Activated CD8-positive, alpha-beta memory T cell treated with anti-CD3 and anti-CD28 coated beads, Interleukin-2, amount 50 U/mL, for 48 hours (primary cell): ENCODE measurements at regions not wholly inside any gene's neighbourhood (a gene's known extent, or its start where the extent isn't known, plus 50 kb on each side); places are given as distances from the start of the nearest gene placed in this dataset.

ENCODE experiments used
- DNase-seq: peaks from one replicate; pipeline ENCODE4 v3.0.0-alpha.2; 2020

DNA sequence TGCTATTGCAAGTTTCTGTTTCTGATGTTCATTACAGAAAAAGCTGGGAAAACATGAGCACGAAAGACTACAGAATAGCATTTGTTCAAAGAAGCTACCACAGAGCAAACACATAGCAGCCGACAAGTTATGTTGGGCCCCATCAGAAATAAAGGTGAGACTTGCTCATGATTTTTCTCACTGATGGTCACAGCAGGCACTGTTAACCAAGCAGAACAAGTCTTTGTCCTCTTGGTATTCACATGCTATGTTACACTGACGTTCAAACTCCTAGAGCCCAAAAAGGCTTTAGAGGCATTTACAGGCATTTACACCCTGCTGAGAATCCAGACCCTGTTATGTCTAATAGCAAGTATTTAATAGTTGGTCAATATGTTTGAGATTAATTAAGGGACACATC, 235.0 kb upstream of the HNMT start:
- no peak for DNase-seq

DNA sequence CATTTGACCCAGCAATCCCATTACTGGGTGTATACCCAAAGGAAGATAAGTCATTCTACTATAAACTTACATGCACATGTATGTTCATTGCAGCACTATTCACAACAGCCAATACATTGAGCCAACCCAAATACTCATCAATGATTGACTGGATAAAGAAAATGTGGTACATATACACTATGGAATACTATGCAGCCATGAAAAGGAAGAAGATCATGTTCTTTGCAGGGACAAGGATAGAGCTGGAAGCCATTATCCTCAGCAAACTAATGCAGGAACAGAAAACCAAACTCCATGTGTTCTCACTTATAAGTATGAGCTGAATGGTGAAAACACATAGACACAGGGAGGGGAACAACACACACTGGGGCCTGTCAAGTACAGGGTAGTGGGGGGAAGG, 226.7 kb upstream of the HNMT start:
- no peak for DNase-seq

DNA sequence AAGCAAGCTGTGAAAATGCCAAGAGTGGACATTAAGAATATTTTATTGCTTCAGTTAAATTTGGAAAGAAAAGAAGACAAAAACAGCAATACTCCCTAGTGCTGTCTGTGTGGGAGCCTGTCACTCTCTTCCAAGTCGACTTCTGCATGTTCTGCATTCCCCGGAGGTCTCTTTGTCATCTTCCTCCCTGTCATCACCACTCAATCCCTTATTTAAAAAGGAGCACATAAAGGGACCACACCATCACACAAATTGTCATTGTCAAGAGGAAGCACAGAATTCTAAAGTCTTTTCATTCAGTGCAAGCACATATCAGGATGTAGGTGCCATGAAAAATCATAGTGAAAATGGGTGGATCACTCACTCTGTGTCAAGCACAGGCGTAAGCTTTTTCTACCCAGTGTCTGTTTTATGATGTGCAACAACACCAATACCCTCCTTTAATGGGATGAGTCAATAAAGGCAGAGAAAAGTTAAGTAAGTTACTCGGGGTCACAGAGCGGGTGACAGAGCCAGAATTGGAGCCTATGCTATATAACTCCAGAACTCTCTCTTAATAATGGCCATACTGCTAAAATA, 222.4 kb upstream of the HNMT start:
- no peak for DNase-seq

DNA sequence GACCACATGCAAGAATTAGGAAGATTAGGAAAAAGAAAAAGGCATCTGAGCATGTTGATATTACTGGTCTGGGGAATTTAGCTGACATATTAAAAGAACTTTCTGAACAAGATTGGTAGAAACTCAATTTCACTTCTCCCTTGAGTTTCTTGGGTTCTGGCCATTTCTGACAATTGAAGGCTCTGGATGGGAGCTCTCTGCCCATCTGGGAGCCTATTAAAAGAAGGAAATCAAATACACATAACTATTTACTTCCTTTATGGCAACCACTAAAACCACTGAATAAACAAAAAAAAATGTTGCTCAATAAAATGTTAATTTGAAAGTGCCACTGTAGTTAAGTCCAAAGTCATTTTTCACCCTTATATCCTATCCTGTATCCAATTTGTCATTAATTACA, 216.8 kb upstream of the HNMT start:
- DNase-seq, result no peak

DNA sequence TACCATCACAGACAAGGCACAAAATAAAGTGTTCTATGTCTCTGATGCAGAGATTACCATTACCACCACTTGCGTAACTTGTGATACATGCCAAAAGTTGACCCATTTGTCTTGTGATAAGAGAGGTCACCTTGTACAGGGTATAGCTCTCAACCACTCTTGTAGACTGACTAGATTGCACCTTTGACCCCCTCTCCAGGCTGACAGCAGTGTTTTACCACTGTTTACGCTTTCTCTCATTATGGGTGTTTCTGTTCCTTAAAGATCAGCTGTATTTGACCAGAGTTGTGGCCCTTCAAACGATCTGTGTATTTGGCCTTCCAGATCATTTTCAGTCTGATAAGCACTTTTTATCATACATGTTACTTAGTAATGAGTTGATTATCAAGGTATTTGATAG, 215.7 kb upstream of the HNMT start:
- DNase-seq, result no peak

DNA sequence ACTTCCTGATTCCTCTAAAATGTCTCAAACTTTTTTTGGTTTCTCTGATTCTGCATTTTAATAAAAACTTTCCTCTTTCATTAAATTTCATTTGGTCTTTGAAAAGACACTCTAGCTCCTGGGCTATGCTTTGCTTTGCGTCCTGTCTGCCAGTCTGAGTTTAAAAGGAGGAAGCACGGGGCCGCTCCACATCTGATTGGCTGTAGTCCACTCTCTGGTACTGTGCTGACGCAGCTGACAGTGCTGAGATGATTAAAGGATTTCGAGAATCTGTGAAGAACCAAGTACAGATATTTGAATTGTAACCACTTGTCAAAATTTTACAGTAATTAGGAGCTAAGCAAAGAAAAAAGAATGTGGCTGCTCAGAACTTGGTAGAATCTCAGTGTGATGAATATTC, 199.6 kb upstream of the HNMT start:
- no peak for DNase-seq

DNA sequence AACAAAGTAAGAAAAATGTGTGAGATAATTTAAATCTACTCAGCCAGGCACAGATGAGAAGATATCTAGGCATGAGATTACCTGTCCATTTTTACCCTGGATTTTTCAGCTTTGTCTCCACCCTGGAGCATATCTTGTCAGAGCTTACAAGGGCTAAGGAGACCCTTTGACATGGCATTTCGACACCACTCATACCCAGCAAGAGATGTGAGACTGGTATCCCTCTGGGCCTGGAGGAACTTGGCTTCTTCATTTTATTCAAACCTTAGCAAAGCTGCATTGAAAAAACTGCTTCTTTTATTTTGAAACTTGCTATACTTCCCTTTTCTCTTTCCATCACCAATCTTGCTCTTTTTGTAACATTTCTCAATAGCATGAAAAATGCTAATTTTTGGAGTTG, 194.9 kb upstream of the HNMT start:
- DNase-seq, result no peak

DNA sequence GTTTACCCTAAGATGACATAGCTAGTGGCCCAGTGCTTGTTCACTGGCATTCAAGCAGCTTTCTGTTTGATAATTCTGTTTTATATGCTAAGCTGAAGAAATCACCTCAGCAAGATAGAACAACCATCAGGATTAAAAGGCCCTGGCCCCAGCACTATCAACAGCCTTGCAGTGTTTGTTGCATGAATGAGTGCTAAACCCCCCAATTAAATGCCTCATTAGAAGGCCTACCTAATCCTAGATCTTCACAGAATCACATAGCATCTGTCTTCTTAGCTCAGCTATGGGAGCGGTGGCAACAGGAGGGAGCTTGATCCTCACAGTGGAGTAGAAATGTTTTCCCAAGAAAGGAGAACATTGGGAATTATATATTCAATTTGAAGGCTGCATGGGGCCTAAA, 194.1 kb upstream of the HNMT start:
- no peak for DNase-seq

DNA sequence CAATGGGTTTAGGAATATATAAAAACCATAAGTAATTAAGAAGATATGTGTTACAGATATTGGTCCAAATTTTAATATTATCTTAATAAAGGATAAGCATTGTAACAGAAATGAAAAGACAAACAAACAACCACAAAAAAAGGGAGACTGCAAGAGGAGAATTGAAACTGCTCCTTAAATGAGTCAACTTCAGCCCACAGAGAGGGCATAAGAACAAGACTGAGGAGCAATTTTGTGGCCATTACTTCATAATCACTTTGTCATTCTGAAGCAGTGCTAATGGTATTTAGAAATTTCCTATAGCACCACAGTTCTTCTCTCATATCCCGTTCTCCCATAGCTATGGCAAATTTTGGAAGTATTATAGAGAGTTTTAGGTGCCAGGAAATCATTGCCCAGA, 193.2 kb upstream of the HNMT start:
- no peak for DNase-seq

DNA sequence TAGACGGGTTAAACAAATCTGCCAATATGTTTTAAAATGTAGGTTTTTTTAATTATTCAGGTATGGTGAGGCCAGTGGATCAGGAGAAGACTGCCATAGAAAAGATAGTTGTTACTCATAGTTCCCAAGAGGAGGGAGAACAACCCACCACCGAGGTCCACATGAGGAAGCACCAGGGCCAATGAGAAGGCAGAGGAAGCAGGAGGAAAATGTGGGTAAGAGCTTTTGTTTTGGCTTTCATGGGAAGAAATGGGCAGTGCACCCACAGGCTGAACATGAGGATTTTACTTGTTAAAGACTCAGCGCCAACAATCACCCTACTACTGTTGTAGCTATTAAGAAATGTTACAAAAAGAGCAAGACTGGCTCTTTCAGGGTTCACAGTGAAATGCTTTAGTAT, 191.8 kb upstream of the HNMT start:
- no peak for DNase-seq

DNA sequence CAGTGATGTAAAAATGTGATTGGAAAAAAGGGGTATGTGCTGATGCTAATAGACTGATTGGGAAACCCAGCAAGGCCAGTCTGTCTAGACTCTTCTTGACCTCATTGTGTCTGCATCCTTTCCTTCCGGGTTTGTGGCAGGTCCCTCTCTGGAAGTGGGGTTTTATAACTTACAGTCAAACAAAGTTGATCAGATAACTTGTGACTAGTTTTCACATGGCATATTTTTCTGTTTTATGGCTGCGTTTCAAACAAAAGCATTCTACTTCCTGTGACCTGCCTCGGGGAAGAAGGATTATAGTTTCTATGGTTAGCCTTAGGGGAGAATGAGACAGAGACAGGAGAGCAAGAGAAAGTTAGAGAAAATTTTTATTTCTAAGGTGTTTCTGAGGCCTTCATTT, 188.7 kb upstream of the HNMT start:
- DNase-seq, result no peak

DNA sequence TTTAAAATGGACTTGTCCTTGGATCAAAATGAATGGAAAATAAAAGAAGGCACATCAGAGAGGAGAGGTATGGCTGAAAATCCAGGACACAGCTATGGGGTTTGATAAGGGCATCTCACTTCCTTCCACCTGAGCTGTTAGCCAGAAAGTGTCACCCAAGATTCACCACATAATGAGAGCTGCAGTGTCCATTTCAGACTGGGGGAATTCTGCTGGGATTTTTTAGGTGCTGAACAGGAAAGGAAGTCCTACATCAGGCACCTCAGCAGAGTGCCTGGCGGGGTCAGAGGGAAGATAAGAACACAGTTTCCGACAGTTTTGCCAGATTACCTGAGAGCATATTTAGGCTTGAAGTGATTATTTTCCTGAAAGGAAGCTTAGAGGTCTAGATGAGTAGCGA, 187.6 kb upstream of the HNMT start:
- no peak for DNase-seq

DNA sequence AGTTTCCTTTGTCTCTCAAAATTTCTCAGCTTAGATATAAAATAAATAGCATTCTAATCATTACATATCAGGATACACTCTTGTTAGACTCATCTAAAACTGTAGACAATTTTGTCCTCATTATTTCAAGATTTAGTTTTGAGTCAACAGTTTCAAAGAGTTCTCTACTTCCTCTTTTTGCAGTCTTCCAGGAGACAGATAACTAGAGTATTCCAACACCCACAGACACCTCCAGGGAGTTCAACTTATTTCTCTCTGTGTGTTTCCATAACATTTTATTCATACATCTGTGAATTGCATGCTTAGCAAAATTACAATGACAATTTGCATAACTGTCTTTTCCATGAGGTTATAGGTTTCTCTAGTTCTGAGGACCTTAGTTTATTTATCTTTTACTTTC, 166.6 kb upstream of the HNMT start:
- DNase-seq, result no peak

DNA sequence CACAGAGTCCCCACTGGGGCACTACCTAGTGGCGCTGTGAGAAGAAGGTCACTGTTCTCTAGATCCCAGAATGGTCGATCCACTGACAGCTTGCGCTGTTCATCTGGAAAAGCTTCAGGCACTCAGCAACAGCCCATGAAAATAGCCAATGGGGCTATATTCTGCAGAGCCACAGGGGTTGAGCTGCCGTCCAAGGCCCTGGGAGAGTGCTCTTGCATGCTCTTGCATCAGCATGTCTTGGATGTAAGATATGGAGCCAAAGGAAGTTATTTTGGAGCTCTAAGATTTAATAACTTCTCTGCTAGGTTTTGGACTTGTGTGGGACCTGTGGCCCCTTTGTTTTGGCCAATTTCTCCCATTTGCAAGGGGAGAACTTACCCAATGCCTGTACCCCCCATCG, 164.7 kb upstream of the HNMT start:
- no peak for DNase-seq

DNA sequence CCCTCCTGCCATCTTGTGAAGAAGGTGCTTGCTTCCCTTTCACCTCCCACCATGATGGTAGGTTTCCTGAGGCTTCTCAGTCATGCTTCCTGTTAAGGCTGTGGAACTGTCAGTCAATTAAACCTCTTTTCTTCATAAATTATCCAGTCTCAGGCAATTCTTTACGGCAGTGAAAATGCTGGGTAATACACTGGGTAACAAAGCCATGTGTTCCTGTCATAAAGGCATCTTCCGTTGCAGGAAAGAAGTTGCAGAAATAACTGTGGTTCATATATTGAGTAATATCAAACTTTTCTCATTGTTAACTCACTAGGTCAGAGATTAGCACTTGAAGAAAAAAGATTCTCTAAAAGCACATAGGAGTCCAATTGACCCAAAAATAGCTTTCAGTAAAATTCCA, 163.9 kb upstream of the HNMT start:
- DNase-seq, result no peak

DNA sequence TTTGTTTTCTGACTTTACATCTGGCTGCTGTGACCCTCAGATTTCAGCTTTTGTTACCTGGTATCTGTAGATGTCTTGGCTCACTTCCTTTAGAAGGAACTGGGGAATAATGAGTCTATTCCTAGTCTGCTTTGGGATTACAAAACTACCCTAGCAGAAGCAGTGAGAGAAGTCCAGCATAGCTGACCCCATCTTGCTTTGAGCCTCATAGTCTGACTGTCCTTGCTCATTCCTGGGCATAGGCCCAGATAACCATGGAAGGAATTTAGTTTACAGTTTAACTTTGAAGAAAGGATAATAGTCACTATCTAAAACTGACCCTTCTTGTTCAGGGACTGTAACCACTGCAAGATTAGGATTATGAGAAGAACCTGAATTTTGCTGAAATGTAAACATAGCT, 163.0 kb upstream of the HNMT start:
- DNase-seq, result no peak

DNA sequence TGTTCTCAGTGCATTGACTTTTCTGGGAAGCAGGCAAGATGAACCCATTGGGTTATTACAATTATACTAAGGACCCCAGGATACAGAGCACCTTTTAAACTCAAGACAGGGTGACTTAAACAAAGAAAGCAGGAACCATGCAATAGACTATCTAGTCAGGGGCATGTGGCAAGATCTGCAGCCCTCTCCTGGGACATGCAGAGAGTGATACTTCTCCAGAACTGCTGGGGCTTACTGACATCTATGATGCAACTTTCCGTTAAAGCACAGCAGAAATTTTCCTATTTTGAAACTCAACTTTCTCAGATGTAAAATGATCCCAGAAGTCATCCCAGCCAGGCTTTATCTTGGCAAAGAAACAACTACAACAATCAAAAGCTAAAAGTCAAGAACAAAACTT, 162.2 kb upstream of the HNMT start:
- no peak for DNase-seq

DNA sequence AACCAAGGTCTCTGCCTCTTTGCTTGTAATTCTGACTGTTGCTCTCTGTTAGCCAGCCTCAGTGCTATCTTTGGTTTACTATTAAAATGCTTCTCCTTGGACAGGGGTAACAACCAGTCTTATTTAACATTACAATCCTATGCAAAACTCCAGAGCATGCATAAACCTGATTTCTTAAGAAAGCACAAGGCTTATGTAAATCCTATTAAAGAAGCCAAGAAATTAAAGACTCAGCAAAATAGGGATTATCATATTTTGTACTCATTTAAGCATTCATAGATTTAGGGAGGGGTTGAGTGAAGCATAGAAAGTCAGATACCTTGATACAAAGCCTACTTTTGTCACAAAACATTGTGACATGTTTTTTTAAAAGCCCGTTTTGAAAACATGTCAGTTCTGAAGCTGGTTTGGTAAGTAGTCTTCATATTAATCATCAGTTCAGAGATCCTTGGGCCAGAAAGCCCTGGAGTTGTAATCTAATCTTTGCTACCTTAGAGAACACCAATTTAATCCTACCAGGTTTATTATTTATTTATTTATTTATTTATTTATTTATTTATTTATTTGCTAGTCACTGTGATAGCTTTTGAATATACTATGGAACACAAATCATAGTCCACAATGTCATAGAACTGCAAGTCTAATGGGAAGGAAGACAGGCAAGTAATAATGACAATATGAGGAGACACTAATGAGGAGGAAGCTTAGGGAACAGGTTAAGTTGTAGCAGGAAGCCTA, 158.0 kb upstream of the HNMT start:
- DNase-seq, result no peak

DNA sequence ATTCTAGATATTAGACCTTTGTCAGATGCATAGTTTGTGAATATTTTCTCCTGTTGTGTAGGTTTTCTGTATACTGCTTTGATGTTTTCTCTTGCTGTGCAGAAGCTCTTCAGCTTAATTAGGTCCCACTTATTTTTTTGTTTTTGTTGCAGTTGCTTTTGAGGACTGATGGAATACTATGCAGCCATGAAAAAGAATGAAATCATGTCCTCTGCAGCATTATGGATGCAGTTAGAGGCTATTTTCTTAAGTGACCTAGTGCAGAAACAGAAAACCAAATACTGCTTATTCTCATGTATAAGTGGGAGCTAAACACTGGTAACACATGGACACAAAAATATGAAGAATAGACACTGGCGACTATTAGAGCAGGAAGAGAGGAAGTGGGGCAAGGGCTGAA, 155.0 kb upstream of the HNMT start:
- no peak for DNase-seq

DNA sequence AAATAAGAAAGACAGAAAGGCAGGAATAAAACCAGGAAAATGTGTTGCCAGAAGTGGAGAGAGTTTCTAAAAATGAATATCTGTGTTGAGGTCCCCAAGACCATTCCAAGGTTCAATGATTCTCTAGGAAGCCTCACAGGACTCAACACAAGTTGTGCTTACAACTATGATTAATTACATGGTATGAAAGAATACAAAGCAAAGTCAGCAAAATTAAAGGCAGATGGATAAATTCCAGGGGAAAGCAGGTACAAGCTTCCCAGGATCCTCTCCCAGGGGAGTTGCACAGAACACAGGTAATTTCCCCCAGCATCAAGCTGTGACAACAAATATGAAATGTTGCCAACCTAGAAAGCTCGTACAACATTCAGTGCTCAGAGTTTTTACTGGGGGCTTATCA, 154.4 kb upstream of the HNMT start:
- no peak for DNase-seq

DNA sequence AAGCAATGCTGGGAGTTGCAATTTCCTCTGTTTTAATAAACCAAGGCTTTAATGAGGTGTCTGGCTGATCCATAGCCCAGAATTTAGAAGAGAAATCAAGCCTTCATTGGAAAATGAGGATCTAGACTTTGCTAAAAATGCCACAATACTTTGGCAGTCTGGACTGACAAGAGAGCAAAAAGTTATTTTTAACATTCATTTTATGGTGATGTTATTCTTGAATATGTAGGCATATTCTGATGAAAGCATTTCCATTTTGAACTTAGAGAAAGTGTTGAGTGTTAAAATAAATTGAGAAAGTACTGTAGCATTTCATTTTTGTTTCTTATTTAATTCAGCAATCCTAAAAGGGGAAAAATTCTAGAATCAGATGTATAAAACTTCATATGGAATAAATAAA, 151.8 kb upstream of the HNMT start:
- DNase-seq, result no peak

DNA sequence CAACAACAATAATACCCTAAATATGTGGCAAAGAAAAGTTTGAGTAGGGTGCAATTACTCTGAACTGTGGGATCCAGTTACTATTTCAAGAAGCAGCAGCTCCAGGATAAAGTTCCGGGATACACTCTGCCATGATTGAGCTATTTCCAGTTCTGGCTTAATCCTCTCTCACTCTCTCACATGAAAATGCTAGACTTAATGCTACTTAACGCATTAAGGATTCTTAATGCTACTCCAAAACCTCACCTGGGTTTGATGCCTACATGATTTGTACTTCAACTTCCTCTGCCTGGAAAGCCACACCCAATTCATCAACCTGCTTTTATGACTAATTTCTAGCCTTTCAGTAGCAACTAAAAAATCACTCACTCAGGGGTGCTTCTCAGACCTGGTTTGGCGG, 151.1 kb upstream of the HNMT start:
- DNase-seq, result no peak

DNA sequence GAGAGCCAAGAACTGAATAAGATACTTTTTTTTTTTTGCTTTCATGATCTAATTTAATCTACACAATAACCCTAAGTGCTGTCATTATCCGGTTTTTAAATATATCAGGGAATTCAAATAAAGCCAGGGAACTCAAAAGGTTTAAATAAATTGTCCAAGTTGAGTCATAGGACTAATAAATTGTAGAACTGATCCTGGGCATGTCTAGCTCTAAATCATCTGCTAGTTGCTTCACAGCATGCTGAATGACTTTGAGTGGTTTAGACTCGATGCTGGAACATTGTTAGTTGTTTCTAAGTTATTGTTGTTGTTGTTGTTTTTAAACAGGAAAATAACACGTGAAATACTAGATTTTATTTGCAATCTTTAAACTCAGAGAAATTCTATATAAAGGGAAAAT, 147.2 kb upstream of the HNMT start:
- no peak for DNase-seq

DNA sequence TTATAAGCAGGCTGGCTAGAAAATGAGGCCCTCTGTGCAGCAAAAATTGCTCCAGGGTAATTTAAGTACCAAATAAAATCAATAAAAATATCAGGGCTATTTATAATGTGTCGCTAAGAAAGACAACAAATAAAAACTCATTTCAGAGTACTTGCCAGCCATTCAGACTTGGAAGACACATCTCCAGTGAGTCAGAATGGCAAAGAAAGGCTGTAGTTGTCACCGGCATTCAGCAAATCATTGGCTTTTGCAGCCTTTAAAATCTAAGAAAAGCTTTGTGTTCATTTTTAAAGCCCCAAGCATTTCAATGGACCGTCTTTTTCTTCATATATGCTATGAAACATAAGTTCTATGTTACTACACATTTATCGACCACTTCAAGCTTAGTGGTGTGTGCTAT, 141.1 kb upstream of the HNMT start:
- DNase-seq, result no peak

DNA sequence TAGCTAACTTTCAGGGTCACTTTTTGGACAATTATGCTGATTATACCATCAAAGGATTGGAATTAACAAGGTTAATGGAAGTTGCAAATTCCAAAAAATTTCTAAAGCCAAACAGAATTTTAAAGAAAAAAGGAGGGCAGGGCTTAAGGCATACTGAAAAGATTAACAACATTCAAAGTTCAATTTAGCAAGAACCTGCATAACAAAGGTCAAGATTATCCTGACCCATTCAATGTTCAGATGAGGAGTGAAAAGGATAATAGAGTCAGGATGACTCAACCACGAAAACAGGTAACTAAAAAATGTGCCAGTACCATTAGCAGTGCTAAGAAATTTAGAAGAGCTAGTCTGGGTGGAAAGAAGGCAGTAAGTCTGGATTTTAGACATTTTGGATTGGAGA, 139.8 kb upstream of the HNMT start:
- no peak for DNase-seq
